ENCODE measurements at regions not wholly inside any gene's neighbourhood (a gene's known extent, or its start where the extent isn't known, plus 50 kb on each side); places are given as distances from the start of the nearest gene placed in this dataset.
"Not testable (repeated sequence)": the region's sequence is repeated elsewhere in the genome, so short reads cannot be mapped to it uniquely, and the experiment has no call there.

GRCh38 chr1:273772-274171 lies 177.7 kb downstream of the OR4F29 start:
- DNase-seq (ENCODE audit: low read depth): not testable (repeated sequence)

DNA sequence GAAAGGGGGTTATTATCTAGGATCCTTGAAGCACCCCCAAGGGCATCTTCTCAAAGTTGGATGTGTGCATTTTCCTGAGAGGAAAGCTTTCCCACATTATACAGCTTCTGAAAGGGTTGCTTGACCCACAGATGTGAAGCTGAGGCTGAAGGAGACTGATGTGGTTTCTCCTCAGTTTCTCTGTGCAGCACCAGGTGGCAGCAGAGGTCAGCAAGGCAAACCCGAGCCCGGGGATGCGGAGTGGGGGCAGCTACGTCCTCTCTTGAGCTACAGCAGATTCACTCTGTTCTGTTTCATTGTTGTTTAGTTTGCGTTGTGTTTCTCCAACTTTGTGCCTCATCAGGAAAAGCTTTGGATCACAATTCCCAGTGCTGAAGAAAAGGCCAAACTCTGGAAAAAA lies 183.7 kb downstream of the OR4F29 start:
- DNase-seq (ENCODE audit: low read depth): peak; percentile 24
